CD4-positive, alpha-beta T cell treated with Interleukin-21 for 1 hour (primary cell): ENCODE measurements at regions not wholly inside any gene's neighbourhood (a gene's known extent, or its start where the extent isn't known, plus 50 kb on each side); places are given as distances from the start of the nearest gene placed in this dataset.

ENCODE experiments used
- DNase-seq: peaks from one replicate; pipeline ENCODE4 v3.0.0-alpha.2; 2020

GRCh38 chr7:18202315-18203045, 174.8 kb upstream of the PRPS1L1 start:
- no peak for DNase-seq

GRCh38 chr7:18206331-18206730, 178.7 kb upstream of the PRPS1L1 start:
- DNase-seq, result no peak

DNA sequence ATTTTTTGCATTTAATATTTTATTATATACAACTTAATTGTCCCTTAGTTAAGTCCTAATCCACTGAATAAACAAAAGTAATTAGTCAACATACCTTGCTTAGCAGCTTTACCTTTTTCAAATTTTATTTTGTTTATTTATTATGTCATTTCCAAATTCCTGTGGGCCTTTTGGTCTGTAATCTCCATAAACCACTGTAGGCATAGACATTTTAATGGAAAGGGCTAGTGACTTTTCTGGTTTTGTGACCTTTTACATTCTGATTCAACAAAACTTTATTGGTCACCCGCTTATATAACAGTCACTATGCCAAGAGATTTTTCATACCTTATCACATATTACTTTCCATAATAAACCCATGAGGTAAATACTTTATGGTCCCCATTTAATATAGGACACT, 181.3 kb upstream of the PRPS1L1 start:
- no peak for DNase-seq

DNA sequence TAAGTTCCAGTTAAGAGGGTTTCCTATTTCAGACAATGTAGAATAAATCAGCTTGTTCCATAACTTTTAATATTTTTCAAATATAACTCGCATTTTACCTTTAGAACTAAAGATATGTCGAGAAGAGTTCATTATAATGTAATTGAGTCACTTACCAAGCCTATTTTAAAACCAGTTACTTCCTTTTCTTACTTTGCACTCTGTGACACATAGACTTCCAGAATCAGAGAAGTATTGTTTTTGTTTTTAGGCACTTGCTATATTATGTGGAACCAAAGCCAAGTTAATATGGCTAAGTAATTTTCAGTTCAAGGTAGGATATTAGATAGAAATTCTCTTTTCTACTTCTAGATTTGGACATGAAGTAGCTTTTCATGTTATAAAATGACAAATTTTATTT, 182.7 kb upstream of the PRPS1L1 start:
- no peak for DNase-seq

DNA sequence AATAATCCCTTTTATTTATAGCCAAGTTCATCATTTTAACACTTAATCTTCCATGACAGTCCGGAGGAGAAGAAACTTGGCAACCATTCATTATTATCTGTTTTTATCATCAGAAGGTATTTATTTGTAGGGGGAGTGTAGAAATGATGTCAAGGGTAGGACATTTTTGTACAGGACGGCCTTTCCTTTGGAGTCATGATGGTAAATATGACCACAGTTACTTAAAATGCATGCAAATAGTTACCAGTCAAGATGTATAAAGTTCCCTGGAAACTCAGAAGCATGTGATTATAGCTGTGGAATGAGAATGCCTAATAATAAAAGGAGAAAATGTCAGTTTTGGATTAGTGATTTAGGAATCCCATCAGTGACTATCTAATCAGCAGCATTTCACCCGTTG, 183.1 kb upstream of the PRPS1L1 start:
- no peak for DNase-seq

GRCh38 chr7:18212308-18212707, 184.7 kb upstream of the PRPS1L1 start:
- DNase-seq, result no peak

- DNase-seq, result no peak
Measured at GRCh38 chr7:18212758-18213157, 185.1 kb upstream of the PRPS1L1 start.

- no peak for DNase-seq
Measured at GRCh38 chr7:18213652-18214051, 186.0 kb upstream of the PRPS1L1 start.

DNA sequence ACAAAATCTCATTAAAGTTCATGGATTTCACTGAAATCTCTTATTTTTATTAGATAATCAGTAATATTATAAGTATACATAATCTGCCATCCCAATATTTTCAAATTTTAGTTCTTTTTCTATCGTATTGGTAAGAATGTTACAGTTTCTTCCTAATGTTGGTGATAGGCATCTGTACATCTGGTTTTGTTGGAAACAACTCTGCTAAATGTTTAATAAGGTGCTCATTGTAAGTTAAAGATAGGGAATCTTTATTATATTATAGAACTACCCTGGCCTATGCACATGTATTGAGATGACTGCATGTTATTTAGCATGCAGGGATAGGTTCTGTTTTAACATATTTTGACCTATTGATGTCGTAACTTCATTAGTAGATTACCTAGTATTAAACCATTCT, 188.6 kb upstream of the PRPS1L1 start:
- DNase-seq, result no peak

GRCh38 chr7:18221377-18222293, 194.0 kb upstream of the PRPS1L1 start:
- DNase-seq, result no peak

DNA sequence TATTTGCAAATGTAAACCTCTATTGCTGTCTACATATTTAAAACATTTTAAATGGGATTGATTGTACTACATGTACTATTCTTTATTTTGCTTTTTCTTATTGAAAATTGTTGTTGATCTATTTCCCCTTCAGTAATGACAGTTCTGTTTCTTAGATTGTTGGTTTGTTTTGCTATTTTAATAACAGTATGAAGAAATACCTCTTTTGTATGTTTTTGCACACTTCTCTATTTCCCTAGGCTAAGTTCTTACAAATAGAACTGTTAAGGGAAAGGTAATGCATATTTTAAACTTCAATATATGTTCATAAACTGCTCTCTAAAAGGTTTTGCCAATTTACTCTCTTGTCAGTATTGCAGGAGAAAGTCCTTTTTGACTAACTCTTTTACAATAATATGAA, 195.0 kb upstream of the PRPS1L1 start:
- DNase-seq, result no peak

DNA sequence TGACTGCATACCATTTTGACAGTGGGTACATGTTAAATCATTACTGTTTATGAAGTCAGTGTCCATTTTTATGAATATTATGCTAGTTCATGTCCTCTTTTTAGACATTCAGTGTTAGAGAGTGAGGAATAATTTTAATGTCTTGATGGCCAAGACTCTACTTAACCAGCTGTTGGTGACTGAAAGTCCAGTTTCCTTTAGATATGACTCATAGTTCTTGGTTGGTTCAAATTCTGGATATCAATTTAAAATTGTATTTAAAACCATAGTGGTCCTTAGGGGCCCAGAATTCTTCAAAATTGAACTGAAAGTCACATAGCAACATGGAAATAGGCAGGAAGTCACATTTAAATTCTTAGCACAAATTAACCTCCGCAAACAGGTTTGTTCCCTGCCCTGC, 196.5 kb upstream of the PRPS1L1 start:
- no peak for DNase-seq

GRCh38 chr7:18225067-18225466, 197.4 kb upstream of the PRPS1L1 start:
- DNase-seq, result no peak

GRCh38 chr7:18226598-18226997, 199.0 kb upstream of the PRPS1L1 start:
- DNase-seq, result no peak

DNA sequence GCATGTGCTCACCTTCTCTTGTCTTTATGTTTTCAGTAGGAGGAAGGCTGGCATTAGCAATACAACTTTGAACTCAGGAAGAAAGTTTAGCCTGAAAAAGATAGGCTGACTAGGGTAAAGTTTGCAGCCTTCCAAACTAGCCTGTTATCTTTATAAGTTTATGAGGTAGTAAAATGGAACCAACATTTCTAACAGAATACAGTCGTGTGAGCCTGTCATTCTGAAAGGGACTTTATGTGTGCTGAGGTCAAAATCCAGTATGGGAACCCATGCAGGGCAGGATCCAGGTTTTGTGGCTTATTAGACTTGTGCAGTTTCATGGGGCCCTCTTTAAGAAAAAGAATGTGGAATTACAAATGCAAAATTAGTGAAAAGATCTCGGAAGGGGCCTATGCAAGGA, 201.0 kb upstream of the PRPS1L1 start:
- no peak for DNase-seq

DNA sequence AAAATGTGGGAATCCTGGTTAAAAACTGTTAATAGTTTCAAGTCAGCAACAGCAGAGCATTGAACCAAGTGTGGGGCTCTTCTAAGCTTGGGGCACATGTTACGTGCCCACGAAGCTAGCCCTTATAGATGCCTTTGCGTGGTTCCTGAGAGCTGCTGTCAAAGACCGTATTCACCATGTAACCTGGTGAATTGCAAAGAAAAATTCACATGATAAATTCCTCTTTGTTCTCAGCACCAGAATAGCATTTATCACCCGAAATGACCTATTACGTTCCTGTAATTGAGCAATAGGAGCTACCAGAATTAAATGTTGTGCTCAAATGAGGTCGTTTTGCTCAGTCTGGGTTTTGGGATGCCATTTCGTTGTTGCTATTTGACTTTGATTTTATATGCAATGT, 202.6 kb upstream of the PRPS1L1 start:
- DNase-seq, result no peak

GRCh38 chr7:18231854-18232253, 204.2 kb upstream of the PRPS1L1 start:
- DNase-seq, result no peak

- DNase-seq, result no peak
Measured at GRCh38 chr7:18234519-18234918, 206.9 kb upstream of the PRPS1L1 start.

DNA sequence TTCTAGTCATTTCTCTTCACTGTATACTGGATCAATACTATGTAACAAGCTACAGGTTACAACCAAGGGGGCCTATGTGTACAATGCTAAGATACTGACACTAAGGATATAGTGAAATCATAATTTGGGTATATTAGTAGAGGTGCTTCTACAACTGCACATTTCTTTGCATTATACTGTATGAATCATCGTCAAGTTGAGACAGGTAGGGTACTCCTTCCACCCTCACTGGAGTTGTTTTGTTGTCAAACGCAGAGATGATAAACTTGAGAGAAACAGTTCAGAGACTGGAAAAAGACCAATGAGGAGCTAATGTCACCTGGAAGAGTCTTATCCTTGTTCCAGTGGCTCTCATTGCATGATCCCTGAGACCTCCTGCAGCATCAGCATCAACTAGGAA, 208.2 kb upstream of the PRPS1L1 start:
- DNase-seq, result no peak

GRCh38 chr7:18239212-18239611, 211.6 kb upstream of the PRPS1L1 start:
- no peak for DNase-seq

GRCh38 chr7:18241543-18242231, 214.0 kb upstream of the PRPS1L1 start:
- DNase-seq, result no peak

DNA sequence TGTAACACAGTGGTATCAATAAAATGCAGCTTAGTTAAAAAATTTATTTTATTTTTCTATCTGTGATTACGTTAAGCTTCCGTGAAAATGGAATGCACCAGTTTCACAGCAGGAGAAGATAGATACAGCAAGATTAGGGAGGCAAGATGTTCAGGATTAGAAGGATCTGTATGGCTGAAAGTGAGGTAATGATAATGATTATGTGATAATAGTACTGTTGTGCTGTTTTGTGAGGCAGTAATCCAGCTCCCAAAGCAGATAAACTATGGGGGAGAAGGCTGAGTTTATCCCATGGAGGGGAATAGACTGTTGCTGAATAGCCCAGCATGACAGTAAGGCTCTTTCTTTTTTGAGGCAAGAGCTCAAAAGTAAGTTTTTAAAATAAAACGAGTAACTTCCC, 216.1 kb upstream of the PRPS1L1 start:
- DNase-seq, result no peak

GRCh38 chr7:18250133-18250532, 222.5 kb upstream of the PRPS1L1 start:
- no peak for DNase-seq

GRCh38 chr7:18257711-18258110, 230.1 kb upstream of the PRPS1L1 start:
- DNase-seq, result no peak
